Smooth muscle cell (in vitro differentiated cells): ENCODE measurements at regions not wholly inside any gene's neighbourhood (a gene's known extent, or its start where the extent isn't known, plus 50 kb on each side); places are given as distances from the start of the nearest gene placed in this dataset.

Source experiments
- DNase-seq: peaks from one replicate; lab custom pipeline; 2025; ENCODE audit not compliant: unreplicated experiment; lab: John Stamatoyannopoulos, UW
- H2AFZ ChIP-seq: fragments of 200-600 bp; sonication (generic); 2 replicates; pipeline ENCODE4 v1.6.0; 2016; ENCODE audit warnings: antibody characterized with exemption, low read depth, mild to moderate bottlenecking
- H3F3A ChIP-seq: fragments of 200-600 bp; sonication (generic); 2 replicates; pipeline ENCODE4 v1.6.0; 2017; ENCODE audit warnings: antibody characterized with exemption, low read depth
- H3K27ac ChIP-seq: fragments of 200-600 bp; sonication (generic); 2 replicates; pipeline ENCODE4 v1.5.1; 2016; ENCODE audit warnings: low read depth, mild to moderate bottlenecking
- H3K27me3 ChIP-seq: fragments of 200-600 bp; sonication (generic); 2 replicates; pipeline ENCODE4 v1.6.1; 2016; ENCODE audit warnings: low read depth, mild to moderate bottlenecking
- H3K36me3 ChIP-seq: fragments of 200-600 bp; sonication (generic); 2 replicates; pipeline ENCODE4 v1.5.1; 2016; ENCODE audit warnings: low read depth
- H3K4me1 ChIP-seq: fragments of 200-600 bp; sonication (generic); 2 replicates; pipeline ENCODE4 v1.5.1; 2016; ENCODE audit warnings: low read depth
- H3K4me2 ChIP-seq: fragments of 200-600 bp; sonication (generic); 2 replicates; pipeline ENCODE4 v1.6.0; 2016; ENCODE audit warnings: mild to moderate bottlenecking
- H3K4me3 ChIP-seq: fragments of 200-600 bp; sonication (generic); 2 replicates; pipeline ENCODE4 v1.5.1; 2016; ENCODE audit warnings: mild to moderate bottlenecking
- H3K79me2 ChIP-seq: fragments of 200-600 bp; sonication (generic); 2 replicates; pipeline ENCODE4 v1.6.0; 2016; ENCODE audit warnings: low read depth, mild to moderate bottlenecking
- H3K9ac ChIP-seq: fragments of 200-600 bp; sonication (generic); 2 replicates; pipeline ENCODE4 v1.6.0; 2016; ENCODE audit warnings: low read depth
- H3K9me3 ChIP-seq: fragments of 200-600 bp; sonication (generic); replicated peaks from 2 replicates; pipeline ENCODE4 v1.5.1; 2016; ENCODE audit warnings: low read depth
- H4K20me1 ChIP-seq: fragments of 200-600 bp; sonication (generic); 2 replicates; pipeline ENCODE4 v1.6.0; 2016; ENCODE audit warnings: low read depth
- CTCF ChIP-seq: fragments of 200-600 bp; sonication (generic); IDR thresholded peaks from 2 replicates; pipeline ENCODE4 v1.5.1; 2017; ENCODE audit warnings: borderline replicate concordance, mild to moderate bottlenecking, antibody characterized with exemption; ENCODE audit not compliant: insufficient read depth, poor library complexity, severe bottlenecking
- WGBS: methylation state at CpG from one replicate; pipeline ENCODE4 v1.1.7; 2016; ENCODE audit warnings: low lambda C conversion rate; 5-methylcytosine and 5-hydroxymethylcytosine counted together

DNA sequence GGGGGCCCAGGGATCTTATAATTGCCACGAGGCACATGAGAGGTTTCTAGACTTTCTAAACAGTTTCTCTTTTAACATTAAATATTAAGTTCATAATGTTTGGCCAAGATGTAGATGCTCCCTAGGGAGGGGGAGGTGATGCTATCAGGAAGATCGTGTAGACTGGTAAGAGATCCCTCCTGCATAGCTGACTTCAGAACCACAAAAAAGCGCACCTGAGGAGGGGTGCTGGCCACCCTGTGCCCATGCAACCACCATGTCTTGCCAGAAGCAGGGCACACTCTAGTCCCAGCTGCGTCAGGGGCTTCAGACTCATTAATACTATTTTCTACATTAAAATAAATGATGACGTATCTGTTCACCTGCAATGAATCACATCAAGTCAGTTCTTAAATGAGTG lies 103.4 kb upstream of the SLC35G4 start:
- DNase-seq = no peak

DNA sequence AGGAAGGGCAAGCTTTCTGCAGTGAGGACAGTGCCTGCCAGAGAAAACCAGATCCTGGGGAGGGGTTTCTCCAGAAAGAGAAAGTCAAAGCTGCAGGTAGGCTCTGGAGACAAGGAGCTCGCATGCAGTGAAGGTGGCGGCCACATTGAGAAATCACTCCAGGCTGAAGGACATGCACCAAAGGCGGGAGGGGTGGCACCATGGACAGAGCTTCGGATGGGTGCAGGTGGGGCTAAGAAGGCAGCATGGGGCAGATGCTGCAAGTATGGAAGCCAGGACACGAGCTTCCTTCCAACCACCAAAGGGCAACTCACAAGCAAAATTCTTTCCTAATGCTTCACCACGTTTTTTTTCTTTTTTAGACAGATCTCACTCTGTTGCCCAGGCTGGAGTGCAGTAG lies 104.4 kb upstream of the SLC35G4 start:
- Histone ChIP-seq H3K27ac (no peak overlapping the region), H3K9me3 (no peaks in the 10 kb centered on the region), H4K20me1 (no peaks in the 10 kb centered on the region), H3K4me2 (no peak overlapping the region), H3F3A (no peaks in the 10 kb centered on the region), H3K9ac (no peak overlapping the region), H3K4me1 (no peaks in the 10 kb centered on the region), H3K27me3 (no peaks in the 10 kb centered on the region), H2AFZ (no peak overlapping the region), H3K4me3 (no peak overlapping the region), H3K36me3 (no peaks in the 10 kb centered on the region), H3K79me2 (no peaks in the 10 kb centered on the region)
- 77% methylated on average over 6 of the region's 6 CpGs for WGBS
- no peak for TF ChIP-seq CTCF
- DNase-seq = no peak

More for the DNA sequence above, 103.4 kb upstream of the SLC35G4 start:
- Histone ChIP-seq H4K20me1 (no peaks in the 10 kb centered on the region), H3F3A (no peaks in the 10 kb centered on the region), H3K4me3 (no peak overlapping the region), H3K4me1 (no peaks in the 10 kb centered on the region), H2AFZ (no peak overlapping the region), H3K9ac (no peak overlapping the region), H3K27me3 (no peaks in the 10 kb centered on the region), H3K4me2 (no peak overlapping the region), H3K36me3 (no peaks in the 10 kb centered on the region), H3K79me2 (no peaks in the 10 kb centered on the region), H3K9me3 (no peaks in the 10 kb centered on the region), H3K27ac (no peak overlapping the region)
- TF ChIP-seq CTCF = no peak
- WGBS = 83% methylated on average over 5 of the region's 5 CpGs

- Histone ChIP-seq H3K36me3 (no peaks in the 10 kb centered on the region), H3F3A (no peaks in the 10 kb centered on the region), H3K79me2 (no peaks in the 10 kb centered on the region), H3K4me2 (no peak overlapping the region), H3K27me3 (no peaks in the 10 kb centered on the region), H4K20me1 (no peaks in the 10 kb centered on the region), H3K4me3 (no peak overlapping the region), H3K4me1 (no peaks in the 10 kb centered on the region), H2AFZ (no peak overlapping the region), H3K27ac (no peak overlapping the region), H3K9me3 (no peaks in the 10 kb centered on the region), H3K9ac (no peak overlapping the region)
- 68% methylated on average over 1 of the region's 1 CpG for WGBS
- no peak for DNase-seq
- TF ChIP-seq CTCF = no peak
Observed at GRCh38 chr18:11502368-11502767, 107.0 kb upstream of the SLC35G4 start.

GRCh38 chr18:11501352-11501751 lies 108.0 kb upstream of the SLC35G4 start:
- H3K79me2 ChIP-seq = no peaks in the 10 kb centered on the region
- no peak overlapping the region for H2AFZ ChIP-seq
- H3K36me3 ChIP-seq = no peaks in the 10 kb centered on the region
- no peaks in the 10 kb centered on the region for H3K9me3 ChIP-seq
- H3K27ac ChIP-seq = peak overlapping the region; percentile 73
- H3K27me3 ChIP-seq = no peaks in the 10 kb centered on the region
- no peaks in the 10 kb centered on the region for H4K20me1 ChIP-seq
- H3K4me2 ChIP-seq = no peak overlapping the region
- H3K9ac ChIP-seq = no peak overlapping the region
- no peaks in the 10 kb centered on the region for H3K4me1 ChIP-seq
- no peak for DNase-seq
- no peak overlapping the region for H3K4me3 ChIP-seq
- no peak for TF ChIP-seq CTCF
- H3F3A ChIP-seq = no peaks in the 10 kb centered on the region
- WGBS = 71% methylated on average over 4 of the region's 4 CpGs
